DOHH2 (cell line): ENCODE measurements at regions not wholly inside any gene's neighbourhood (a gene's known extent, or its start where the extent isn't known, plus 50 kb on each side); places are given as distances from the start of the nearest gene placed in this dataset.

Source experiments
- H3F3A ChIP-seq: fragments of 200-600 bp; sonication (generic), shearing (Covaris generic); 2 replicates; pipeline ENCODE4 v1.6.0; 2016; ENCODE audit warnings: antibody characterized with exemption, mild to moderate bottlenecking; ENCODE audit not compliant: control insufficient read depth, insufficient read depth
- H3K27ac ChIP-seq: fragments of 200-600 bp; sonication (generic); 2 replicates; pipeline ENCODE4 v1.5.1; 2014; ENCODE audit warnings: low read depth, mild to moderate bottlenecking, low read length, moderate library complexity
- H3K27me3 ChIP-seq: fragments of 200-600 bp; sonication (generic); 2 replicates; pipeline ENCODE4 v1.6.1; 2014; ENCODE audit warnings: mild to moderate bottlenecking, low read length, mixed read lengths; ENCODE audit not compliant: control insufficient read depth
- H3K36me3 ChIP-seq: fragments of 200-600 bp; sonication (generic); 2 replicates; pipeline ENCODE4 v1.6.1; 2014; ENCODE audit warnings: mild to moderate bottlenecking, low read length, moderate library complexity, mixed read lengths; ENCODE audit not compliant: control insufficient read depth
- H3K4me1 ChIP-seq: fragments of 200-600 bp; sonication (generic); 2 replicates; pipeline ENCODE4 v1.6.1; 2014; ENCODE audit warnings: mild to moderate bottlenecking, low read length, mixed read lengths; ENCODE audit not compliant: control insufficient read depth
- H3K4me2 ChIP-seq: fragments of 200-600 bp; sonication (generic); 2 replicates; pipeline ENCODE4 v1.6.0; 2014; ENCODE audit warnings: mild to moderate bottlenecking, low read length, moderate library complexity
- H3K4me3 ChIP-seq: fragments of 200-600 bp; sonication (generic); 2 replicates; pipeline ENCODE4 v1.5.1; 2014; ENCODE audit warnings: mild to moderate bottlenecking, low read length, mixed read lengths
- H3K79me2 ChIP-seq: fragments of 200-600 bp; sonication (generic); 2 replicates; pipeline ENCODE4 v1.6.1; 2014; ENCODE audit warnings: mild to moderate bottlenecking, low read length, mixed read lengths; ENCODE audit not compliant: control insufficient read depth
- H3K9me2 ChIP-seq: fragments of 200-600 bp; sonication (generic); replicated peaks from 2 replicates; pipeline ENCODE4 v1.6.1; 2014; ENCODE audit warnings: mild to moderate bottlenecking, low read length, mixed read lengths; ENCODE audit not compliant: control insufficient read depth
- H3K9me3 ChIP-seq: fragments of 200-600 bp; sonication (generic); 2 replicates; pipeline ENCODE4 v1.6.1; 2014; ENCODE audit warnings: antibody characterized with exemption, low read length, mixed read lengths; ENCODE audit not compliant: control insufficient read depth, insufficient read depth
- H4K20me1 ChIP-seq: fragments of 200-600 bp; sonication (generic); 2 replicates; pipeline ENCODE4 v1.6.0; 2014; ENCODE audit warnings: low read depth, mild to moderate bottlenecking, antibody characterized with exemption, low read length, moderate library complexity; ENCODE audit not compliant: control insufficient read depth, insufficient read depth
- EZH2phosphoT487 ChIP-seq: fragments of 200-600 bp; sonication (generic); IDR thresholded peaks from 2 replicates; pipeline ENCODE4 v1.6.1; 2017; ENCODE audit warnings: borderline replicate concordance, mild to moderate bottlenecking, antibody characterized with exemption, low read length, moderate library complexity, mixed read lengths
- TF ChIP-seq, protein P1 (sequence below): fragments of 200-600 bp; sonication (generic); IDR thresholded peaks from one replicate; pipeline ENCODE4 v1.5.1; 2014; ENCODE audit warnings: antibody characterized with exemption, mild to moderate bottlenecking, low read depth, low read length; ENCODE audit not compliant: poor library complexity, severe bottlenecking

DNA sequence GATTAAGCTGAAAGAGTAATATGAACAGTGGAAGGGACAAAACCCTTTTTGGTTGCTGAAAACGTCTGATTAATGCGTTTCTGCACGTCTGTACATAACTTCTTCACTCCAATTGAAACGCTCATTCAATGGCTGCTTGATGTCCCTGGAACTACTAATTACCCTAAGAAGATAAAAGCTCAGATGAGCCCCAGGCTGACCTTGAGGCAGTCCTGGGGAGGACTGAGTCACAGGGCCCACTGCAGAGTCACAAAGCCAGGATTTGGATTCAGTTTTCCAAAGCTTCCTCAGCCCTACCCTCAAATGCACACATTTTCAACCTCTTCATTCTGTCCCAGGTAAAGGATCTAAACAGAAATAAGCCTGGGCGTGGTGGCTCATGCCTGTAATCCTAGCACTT, 75.0 kb upstream of the FLT1 start:
- Histone ChIP-seq H3K4me1 (peaks cover 8% of the 10 kb centered on the region), H3K4me2 (no peak overlapping the region), H4K20me1 (no peaks in the 10 kb centered on the region), H3K9me3 (no peaks in the 10 kb centered on the region), H3K36me3 (no peaks in the 10 kb centered on the region), H3K79me2 (no peaks in the 10 kb centered on the region), H3K4me3 (no peak overlapping the region), H3K27ac (no peak overlapping the region), H3K9me2 (no peaks in the 10 kb centered on the region), H3F3A (no peaks in the 10 kb centered on the region), H3K27me3 (peaks cover 14% of the 10 kb centered on the region)
- TF ChIP-seq, protein P1, sequence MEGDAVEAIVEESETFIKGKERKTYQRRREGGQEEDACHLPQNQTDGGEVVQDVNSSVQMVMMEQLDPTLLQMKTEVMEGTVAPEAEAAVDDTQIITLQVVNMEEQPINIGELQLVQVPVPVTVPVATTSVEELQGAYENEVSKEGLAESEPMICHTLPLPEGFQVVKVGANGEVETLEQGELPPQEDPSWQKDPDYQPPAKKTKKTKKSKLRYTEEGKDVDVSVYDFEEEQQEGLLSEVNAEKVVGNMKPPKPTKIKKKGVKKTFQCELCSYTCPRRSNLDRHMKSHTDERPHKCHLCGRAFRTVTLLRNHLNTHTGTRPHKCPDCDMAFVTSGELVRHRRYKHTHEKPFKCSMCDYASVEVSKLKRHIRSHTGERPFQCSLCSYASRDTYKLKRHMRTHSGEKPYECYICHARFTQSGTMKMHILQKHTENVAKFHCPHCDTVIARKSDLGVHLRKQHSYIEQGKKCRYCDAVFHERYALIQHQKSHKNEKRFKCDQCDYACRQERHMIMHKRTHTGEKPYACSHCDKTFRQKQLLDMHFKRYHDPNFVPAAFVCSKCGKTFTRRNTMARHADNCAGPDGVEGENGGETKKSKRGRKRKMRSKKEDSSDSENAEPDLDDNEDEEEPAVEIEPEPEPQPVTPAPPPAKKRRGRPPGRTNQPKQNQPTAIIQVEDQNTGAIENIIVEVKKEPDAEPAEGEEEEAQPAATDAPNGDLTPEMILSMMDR: no peak

DNA sequence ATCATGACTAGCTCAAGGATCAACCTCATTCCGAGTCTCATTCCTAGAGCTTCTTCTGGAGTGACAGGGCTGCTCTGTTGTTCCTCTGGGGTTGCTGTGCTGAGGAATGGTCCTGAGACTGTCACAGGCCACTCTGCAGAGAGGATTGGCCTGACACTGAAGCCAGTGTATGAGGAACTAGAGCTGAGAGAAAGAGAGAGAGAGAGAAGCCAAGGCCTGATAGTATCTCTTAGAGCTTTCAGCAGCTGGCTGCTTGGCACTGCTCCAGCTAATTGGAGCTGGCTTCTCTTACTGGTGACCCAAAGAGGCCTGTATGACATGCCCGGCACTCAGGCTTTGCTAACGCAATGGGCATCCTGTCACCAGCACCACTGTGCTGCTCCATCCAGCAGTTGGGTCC, 73.4 kb upstream of the FLT1 start:
- H3K79me2 ChIP-seq: no peaks in the 10 kb centered on the region
- peaks cover 6% of the 10 kb centered on the region; the same call in 1 of the 2 replicates for H3K27me3 ChIP-seq
- H3K4me3 ChIP-seq: no peak overlapping the region
- H3K9me3 ChIP-seq: no peaks in the 10 kb centered on the region
- no peaks in the 10 kb centered on the region for H3K9me2 ChIP-seq
- H3K4me1 ChIP-seq: no peaks in the 10 kb centered on the region
- H3F3A ChIP-seq: no peaks in the 10 kb centered on the region
- no peak overlapping the region for H3K4me2 ChIP-seq
- no peaks in the 10 kb centered on the region for H4K20me1 ChIP-seq
- H3K27ac ChIP-seq: no peak overlapping the region
- H3K36me3 ChIP-seq: no peaks in the 10 kb centered on the region
- TF ChIP-seq, protein P1: no peak
- no peak for TF ChIP-seq EZH2phosphoT487

DNA sequence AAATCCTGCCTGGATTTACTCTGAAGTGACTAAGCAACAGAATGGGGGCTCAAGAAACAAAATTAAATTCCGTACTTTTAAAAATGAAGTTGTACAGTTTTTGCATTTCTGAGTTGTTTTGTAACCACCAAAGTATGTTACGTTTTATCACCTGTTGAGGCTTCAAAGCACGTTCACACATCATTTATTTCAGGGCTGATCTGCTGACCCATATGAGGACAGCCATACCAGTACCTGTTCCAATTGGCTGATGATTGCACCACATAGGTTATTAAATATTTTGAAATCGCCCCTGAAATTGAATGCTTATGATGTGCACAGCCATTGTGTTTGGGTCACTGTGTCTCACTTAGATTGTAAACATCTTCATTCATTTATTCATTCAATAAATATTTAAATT, 72.0 kb upstream of the FLT1 start:
- H3K4me2 ChIP-seq: no peak overlapping the region
- TF ChIP-seq EZH2phosphoT487: no peak
- TF ChIP-seq, protein P1: no peak
- H3K9me2 ChIP-seq: no peaks in the 10 kb centered on the region
- no peak overlapping the region for H3K4me3 ChIP-seq
- 0 out of 2 replicates have a peak, but pooled peaks cover 2% of the 10 kb centered on the region for H3K27me3 ChIP-seq
- H3K9me3 ChIP-seq: no peaks in the 10 kb centered on the region
- H3K4me1 ChIP-seq: no peaks in the 10 kb centered on the region
- H4K20me1 ChIP-seq: no peaks in the 10 kb centered on the region
- H3K27ac ChIP-seq: no peak overlapping the region
- H3F3A ChIP-seq: no peaks in the 10 kb centered on the region
- H3K79me2 ChIP-seq: no peaks in the 10 kb centered on the region
- H3K36me3 ChIP-seq: no peaks in the 10 kb centered on the region

DNA sequence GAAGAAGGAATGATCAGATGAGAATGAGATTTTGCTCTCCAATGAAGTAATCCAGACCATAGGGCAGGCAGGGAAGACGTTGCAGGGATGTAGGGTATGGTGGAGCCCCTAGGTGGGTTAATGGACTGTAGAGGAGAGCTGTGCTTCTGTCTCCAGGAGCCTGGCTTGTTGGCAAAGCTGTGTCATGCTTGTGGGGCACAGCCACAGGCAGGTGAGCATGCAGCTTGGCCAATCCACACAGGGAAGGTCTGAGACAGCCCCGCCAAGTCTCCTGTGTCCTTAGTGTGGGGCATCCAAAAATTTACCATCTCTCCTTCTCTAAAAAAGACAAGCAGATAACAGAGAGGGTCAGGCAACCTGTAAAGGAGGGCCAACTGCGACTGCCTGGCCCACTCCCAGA, 71.4 kb upstream of the FLT1 start:
- Histone ChIP-seq H4K20me1 (no peaks in the 10 kb centered on the region), H3K4me1 (no peaks in the 10 kb centered on the region), H3K27ac (no peak overlapping the region), H3K36me3 (no peaks in the 10 kb centered on the region), H3K4me3 (no peak overlapping the region), H3K79me2 (no peaks in the 10 kb centered on the region), H3K9me2 (no peaks in the 10 kb centered on the region), H3K4me2 (no peak overlapping the region), H3K9me3 (no peaks in the 10 kb centered on the region), H3F3A (no peaks in the 10 kb centered on the region), H3K27me3 (0 out of 2 replicates have a peak, but pooled peaks cover 2% of the 10 kb centered on the region)
- TF ChIP-seq, protein P1: no peak
- no peak for TF ChIP-seq EZH2phosphoT487
